ENCODE measurements at regions not wholly inside any gene's neighbourhood (a gene's known extent, or its start where the extent isn't known, plus 50 kb on each side); places are given as distances from the start of the nearest gene placed in this dataset.
A peak's percentile ranks its signal among the peaks of the same experiment; 100 is the strongest.

- no peak for TF ChIP-seq ETS1 (IDR thresholded peaks at IDR 0.05)
- TF ChIP-seq NANOG (IDR thresholded peaks at IDR 0.05; ENCODE audit: borderline replicate concordance) = no peak
- no peak for TF ChIP-seq EZH2 (IDR thresholded peaks at IDR 0.05; ENCODE audit: low read depth, unreplicated experiment)
- TF ChIP-seq CREB1 (CRISPR knock-in tag; IDR thresholded peaks at IDR 0.05; ENCODE audit: low read depth) = no peak
- TF ChIP-seq CTCF (conservative IDR thresholded peaks at IDR 0.05; ENCODE audit: low read depth in 2 of 2) = no peak
- TF ChIP-seq ZNF114 (CRISPR knock-in tag; IDR thresholded peaks at IDR 0.05) = no peak
- TF ChIP-seq JUNB (IDR thresholded peaks at IDR 0.05; ENCODE audit: unreplicated experiment) = no peak
Measured at GRCh38 chr1:118334506-118334905, 149.5 kb upstream of the SPAG17 start.

GRCh38 chr1:118333601-118334210, 148.7 kb upstream of the SPAG17 start:
- H3K4me2 ChIP-seq = no peak overlapping the region
- H3K4me3 ChIP-seq = no peak overlapping the region
- Mint-ChIP-seq H3K4me1 (peaks cover 15% of the 10 kb centered on the region), H3K4me3 (no peak overlapping the region), H3K36me3 (ENCODE audit: low read depth) (no peaks in the 10 kb centered on the region), H3K27ac (no peak overlapping the region), H3K9me3 (no peaks in the 10 kb centered on the region), H3K27me3 (ENCODE audit: insufficient read depth, low read depth, poor library complexity) (no peaks in the 10 kb centered on the region)
- H2AFZ ChIP-seq = peak overlapping the region; percentile 38; the same call in 1 of the 2 replicates
- H4K20me1 ChIP-seq (replicated peaks; ENCODE audit: insufficient read depth) = no peaks in the 10 kb centered on the region
- no peak overlapping the region for H3K27ac ChIP-seq (ENCODE audit: low read depth)
- no peaks in the 10 kb centered on the region for H3K27me3 ChIP-seq (ENCODE audit: insufficient read depth)
- H3F3A ChIP-seq (replicated peaks; ENCODE audit: low read depth) = no peaks in the 10 kb centered on the region
- H3K4me1 ChIP-seq (ENCODE audit: insufficient read depth) = no peaks in the 10 kb centered on the region
- no peaks in the 10 kb centered on the region for H3K79me2 ChIP-seq (replicated peaks; ENCODE audit: insufficient read depth)
- H3K36me3 ChIP-seq (ENCODE audit: insufficient read depth) = no peaks in the 10 kb centered on the region
- peak; percentile 4 for DNase-seq (ENCODE audit: low spot score)
- peaks cover 4% of the 10 kb centered on the region for H3K9me2 ChIP-seq (ENCODE audit: insufficient read depth)
- peak; percentile 80 for ATAC-seq
- TF ChIP-seq REST (IDR thresholded peaks at IDR 0.05; ENCODE audit: unreplicated experiment) (no peak), EZH2phosphoT487 (IDR thresholded peaks at IDR 0.05; ENCODE audit: unreplicated experiment) (no peak), EZH2 (IDR thresholded peaks at IDR 0.05; ENCODE audit: low read depth, unreplicated experiment) (no peak), ZNF331 (CRISPR knock-in tag; IDR thresholded peaks at IDR 0.05; ENCODE audit: low read depth) (no peak), NANOG (IDR thresholded peaks at IDR 0.05; ENCODE audit: borderline replicate concordance) (no peak)

More at GRCh38 chr1:118334506-118334905, 149.5 kb upstream of the SPAG17 start:
- no peak for ATAC-seq
- Histone ChIP-seq H3K9me2 (ENCODE audit: insufficient read depth) (peaks cover 2% of the 10 kb centered on the region), H3K4me2 (no peak overlapping the region), H3K79me2 (replicated peaks; ENCODE audit: insufficient read depth) (no peaks in the 10 kb centered on the region), H3K27me3 (ENCODE audit: insufficient read depth) (no peaks in the 10 kb centered on the region), H3K36me3 (ENCODE audit: insufficient read depth) (no peaks in the 10 kb centered on the region), H3F3A (replicated peaks; ENCODE audit: low read depth) (no peaks in the 10 kb centered on the region), H3K4me3 (no peak overlapping the region), H3K4me1 (ENCODE audit: insufficient read depth) (no peaks in the 10 kb centered on the region), H2AFZ (no peak overlapping the region), H3K27ac (ENCODE audit: low read depth) (no peak overlapping the region), H4K20me1 (replicated peaks; ENCODE audit: insufficient read depth) (no peaks in the 10 kb centered on the region)
- Mint-ChIP-seq H3K4me1 (peaks cover 15% of the 10 kb centered on the region), H3K4me3 (no peak overlapping the region), H3K36me3 (ENCODE audit: low read depth) (no peaks in the 10 kb centered on the region), H3K27me3 (ENCODE audit: insufficient read depth, low read depth, poor library complexity) (no peaks in the 10 kb centered on the region), H3K9me3 (no peaks in the 10 kb centered on the region), H3K27ac (no peak overlapping the region)
- no peak for DNase-seq (ENCODE audit: low spot score)
